Neural crest cell (in vitro differentiated cells): ENCODE measurements at regions not wholly inside any gene's neighbourhood (a gene's known extent, or its start where the extent isn't known, plus 50 kb on each side); places are given as distances from the start of the nearest gene placed in this dataset.

Experiments used
- DNase-seq: peaks from one replicate; pipeline ENCODE4 v3.0.0; 2021; ENCODE audit warnings: low read depth, mixed read lengths, low spot score
- H3K27ac Mint-ChIP-seq: one replicate; pipeline ENCODE4 v1.8.0; 2021; ENCODE audit warnings: mild to moderate bottlenecking, mixed read lengths; ENCODE audit not compliant: unreplicated experiment
- H3K27me3 Mint-ChIP-seq: 2 replicates; pipeline ENCODE4 v1.8.0; 2021; ENCODE audit warnings: low read depth, mild to moderate bottlenecking, mixed read lengths
- H3K36me3 Mint-ChIP-seq: 2 replicates; pipeline ENCODE4 v1.8.0; 2021; ENCODE audit warnings: low read depth, mild to moderate bottlenecking, mixed read lengths
- H3K4me1 Mint-ChIP-seq: 2 replicates; pipeline ENCODE4 v1.8.0; 2021; ENCODE audit warnings: mixed read lengths
- H3K4me3 Mint-ChIP-seq: one replicate; pipeline ENCODE4 v1.8.0; 2021; ENCODE audit warnings: mild to moderate bottlenecking, mixed read lengths
- H3K9me3 Mint-ChIP-seq: 2 replicates; pipeline ENCODE4 v1.8.0; 2021; ENCODE audit warnings: mixed read lengths
- CTCF ChIP-seq: fragments of 200-600 bp; sonication (generic); conservative IDR thresholded peaks from 2 replicates; pipeline ENCODE4 v1.5.0; 2021; ENCODE audit warnings: antibody characterized with exemption, mild to moderate bottlenecking

GRCh38 chr6:149127212-149127611 is 190.3 kb upstream of the TAB2 start:
- Mint-ChIP-seq H3K36me3 (no peaks in the 10 kb centered on the region), H3K27me3 (no peaks in the 10 kb centered on the region), H3K9me3 (peaks cover 12% of the 10 kb centered on the region), H3K27ac (no peak overlapping the region), H3K4me1 (peaks cover 4% of the 10 kb centered on the region), H3K4me3 (no peak overlapping the region)
- DNase-seq: no peak
- no peak for TF ChIP-seq CTCF

- Mint-ChIP-seq H3K27ac (no peak overlapping the region), H3K4me1 (peaks cover 4% of the 10 kb centered on the region), H3K27me3 (no peaks in the 10 kb centered on the region), H3K4me3 (no peak overlapping the region), H3K9me3 (peaks cover 13% of the 10 kb centered on the region), H3K36me3 (no peaks in the 10 kb centered on the region)
- TF ChIP-seq CTCF: no peak
- no peak for DNase-seq
Measured at GRCh38 chr6:149128489-149129145, 188.9 kb upstream of the TAB2 start.

GRCh38 chr6:149129371-149130077 is 188.0 kb upstream of the TAB2 start:
- peaks cover 9% of the 10 kb centered on the region for H3K9me3 Mint-ChIP-seq
- TF ChIP-seq CTCF: no peak
- no peaks in the 10 kb centered on the region for H3K27me3 Mint-ChIP-seq
- DNase-seq: no peak
- no peak overlapping the region for H3K27ac Mint-ChIP-seq
- peaks cover 4% of the 10 kb centered on the region for H3K4me1 Mint-ChIP-seq
- no peaks in the 10 kb centered on the region for H3K36me3 Mint-ChIP-seq
- H3K4me3 Mint-ChIP-seq: no peak overlapping the region

GRCh38 chr6:149130090-149130489 is 187.4 kb upstream of the TAB2 start:
- no peaks in the 10 kb centered on the region for H3K27me3 Mint-ChIP-seq
- peaks cover 9% of the 10 kb centered on the region for H3K9me3 Mint-ChIP-seq
- H3K4me3 Mint-ChIP-seq: no peak overlapping the region
- H3K36me3 Mint-ChIP-seq: no peaks in the 10 kb centered on the region
- H3K4me1 Mint-ChIP-seq: peaks cover 4% of the 10 kb centered on the region
- H3K27ac Mint-ChIP-seq: no peak overlapping the region
- DNase-seq: no peak
- TF ChIP-seq CTCF: no peak

- no peak overlapping the region for H3K4me3 Mint-ChIP-seq
- peaks cover 4% of the 10 kb centered on the region for H3K4me1 Mint-ChIP-seq
- no peaks in the 10 kb centered on the region for H3K27me3 Mint-ChIP-seq
- no peak for TF ChIP-seq CTCF
- H3K9me3 Mint-ChIP-seq: peaks cover 7% of the 10 kb centered on the region
- no peaks in the 10 kb centered on the region for H3K36me3 Mint-ChIP-seq
- no peak overlapping the region for H3K27ac Mint-ChIP-seq
- DNase-seq: no peak
Measured at GRCh38 chr6:149130508-149130907, 187.0 kb upstream of the TAB2 start.
